GM18873 (cell line): ENCODE measurements at regions not wholly inside any gene's neighbourhood (a gene's known extent, or its start where the extent isn't known, plus 50 kb on each side); places are given as distances from the start of the nearest gene placed in this dataset.
"Not testable (repeated sequence)": the region's sequence is repeated elsewhere in the genome, so short reads cannot be mapped to it uniquely, and the experiment has no call there.

Experiments used
- ATAC-seq: cut with Tn5 transposase; IDR thresholded peaks from one replicate; pipeline ENCODE4 v1.9.1; 2021; ENCODE audit warnings: mild to moderate bottlenecking, moderate library complexity, moderate number of reproducible peaks; ENCODE audit not compliant: unreplicated experiment, low FRiP score

- no peak for ATAC-seq
Measured at GRCh38 chr12:9319044-9319841, 111.0 kb upstream of the PZP start.

- not testable (repeated sequence) for ATAC-seq
Measured at GRCh38 chr12:9313479-9313878, 105.3 kb upstream of the PZP start.

- ATAC-seq = not testable (repeated sequence)
Measured at GRCh38 chr12:9312406-9313392, 104.5 kb upstream of the PZP start.

GRCh38 chr12:9311454-9311853 lies 103.3 kb upstream of the PZP start:
- not testable (repeated sequence) for ATAC-seq

GRCh38 chr12:9310645-9311044 lies 102.5 kb upstream of the PZP start:
- ATAC-seq = not testable (repeated sequence)

GRCh38 chr12:9309749-9310148 lies 101.6 kb upstream of the PZP start:
- not testable (repeated sequence) for ATAC-seq

GRCh38 chr12:9308745-9309144 lies 100.5 kb upstream of the PZP start:
- not testable (repeated sequence) for ATAC-seq

GRCh38 chr12:9308163-9308562 lies 100.0 kb upstream of the PZP start:
- not testable (repeated sequence) for ATAC-seq

GRCh38 chr12:9307255-9307654 lies 99.1 kb upstream of the PZP start:
- ATAC-seq = not testable (repeated sequence)

- not testable (repeated sequence) for ATAC-seq
Measured at GRCh38 chr12:9306004-9306403, 97.8 kb upstream of the PZP start.

GRCh38 chr12:9304540-9304939 lies 96.3 kb upstream of the PZP start:
- not testable (repeated sequence) for ATAC-seq

- not testable (repeated sequence) for ATAC-seq
Measured at GRCh38 chr12:9295872-9296271, 87.7 kb upstream of the PZP start.

GRCh38 chr12:9294072-9294620 lies 86.0 kb upstream of the PZP start:
- not testable (repeated sequence) for ATAC-seq

GRCh38 chr12:9293391-9293790 lies 85.2 kb upstream of the PZP start:
- not testable (repeated sequence) for ATAC-seq

GRCh38 chr12:9289984-9290383 lies 81.8 kb upstream of the PZP start:
- ATAC-seq = not testable (repeated sequence)

GRCh38 chr12:9284724-9285123 lies 76.5 kb upstream of the PZP start:
- not testable (repeated sequence) for ATAC-seq

GRCh38 chr12:9284197-9284596 lies 76.0 kb upstream of the PZP start:
- peak; percentile 31 for ATAC-seq

GRCh38 chr12:9283346-9284095 lies 75.3 kb upstream of the PZP start:
- peak; percentile 67 for ATAC-seq

- no peak for ATAC-seq
Measured at GRCh38 chr12:9276990-9277389, 68.8 kb upstream of the PZP start.

GRCh38 chr12:9273276-9273675 lies 65.1 kb upstream of the PZP start:
- ATAC-seq = no peak
